ENCODE measurements at regions not wholly inside any gene's neighbourhood (a gene's known extent, or its start where the extent isn't known, plus 50 kb on each side); places are given as distances from the start of the nearest gene placed in this dataset.

GRCh38 chr2:2723064-2723463 is 392.0 kb upstream of the MYT1L start:
- Histone ChIP-seq H3K4me3 (ENCODE audit: low read depth in 2 of 2, low read length in 1 of 2) (no peak overlapping the region), H3K9ac (no peak overlapping the region), H3K79me2 (ENCODE audit: insufficient read depth) (no peaks in the 10 kb centered on the region), H3K36me3 (replicated peaks in 1 of 2; ENCODE audit: control insufficient read depth in 1 of 2, insufficient read depth in 2 of 2, low read length in 1 of 2) (no peaks in the 10 kb centered on the region), H3K9me2 (no peaks in the 10 kb centered on the region), H2AFZ (ENCODE audit: low read depth) (no peak overlapping the region), H4K20me1 (ENCODE audit: insufficient read depth) (no peaks in the 10 kb centered on the region), H3K9me3 (no peaks in the 10 kb centered on the region), H3K4me2 (no peak overlapping the region), H3K27ac (ENCODE audit: low read depth in 2 of 2, low read length in 1 of 2) (no peak overlapping the region), H3K4me1 (ENCODE audit: control insufficient read depth in 1 of 2, insufficient read depth in 2 of 2, low read depth in 1 of 2, low read length in 1 of 2) (peaks cover 0 to 1% of the 10 kb centered on the region in 2 experiments; a peak in 1 of 4 replicates), H3K27me3 (ENCODE audit: insufficient read depth) (no peaks in the 10 kb centered on the region), H3F3A (replicated peaks; ENCODE audit: insufficient read depth) (no peaks in the 10 kb centered on the region)
- TF ChIP-seq MXI1 (IDR thresholded peaks at IDR 0.05; ENCODE audit: low read depth, low read length) (no peak), SIN3A (IDR thresholded peaks at IDR 0.05; ENCODE audit: borderline replicate concordance, low read depth, low read length) (no peak), EZH2phosphoT487 (IDR thresholded peaks at IDR 0.05; ENCODE audit: borderline replicate concordance, low read depth) (no peak), NRF1 (IDR thresholded peaks at IDR 0.05; ENCODE audit: low read depth, low read length) (no peak), RCOR1 (IDR thresholded peaks at IDR 0.05; ENCODE audit: low read length) (no peak), RFX5 (IDR thresholded peaks at IDR 0.05; ENCODE audit: low read length) (no peak), CHD2 (IDR thresholded peaks at IDR 0.05; ENCODE audit: low read length, partially characterized antibody) (no peak), FOSL2 (IDR thresholded peaks at IDR 0.05; ENCODE audit: borderline replicate concordance, low read depth) (no peak), TCF12 (IDR thresholded peaks at IDR 0.05) (no peak), TEAD4 (IDR thresholded peaks at IDR 0.05; ENCODE audit: borderline replicate concordance, insufficient read depth) (no peak), USF1 (IDR thresholded peaks at IDR 0.05; ENCODE audit: borderline replicate concordance, low read depth) (no peak), JUND (IDR thresholded peaks at IDR 0.05) (no peak), GABPA (IDR thresholded peaks at IDR 0.05; ENCODE audit: low read depth) (no peak), SMC3 (IDR thresholded peaks at IDR 0.05; ENCODE audit: low read depth, low read length) (no peak), FOXM1 (IDR thresholded peaks at IDR 0.05; ENCODE audit: low read depth) (no peak), RAD21 (IDR thresholded peaks at IDR 0.05; ENCODE audit: low read length) (no peak), ELF1 (IDR thresholded peaks at IDR 0.05) (no peak), MEF2A (IDR thresholded peaks at IDR 0.05; ENCODE audit: borderline replicate concordance, low read depth) (no peak)
- TF ChIP-seq, protein P1, sequence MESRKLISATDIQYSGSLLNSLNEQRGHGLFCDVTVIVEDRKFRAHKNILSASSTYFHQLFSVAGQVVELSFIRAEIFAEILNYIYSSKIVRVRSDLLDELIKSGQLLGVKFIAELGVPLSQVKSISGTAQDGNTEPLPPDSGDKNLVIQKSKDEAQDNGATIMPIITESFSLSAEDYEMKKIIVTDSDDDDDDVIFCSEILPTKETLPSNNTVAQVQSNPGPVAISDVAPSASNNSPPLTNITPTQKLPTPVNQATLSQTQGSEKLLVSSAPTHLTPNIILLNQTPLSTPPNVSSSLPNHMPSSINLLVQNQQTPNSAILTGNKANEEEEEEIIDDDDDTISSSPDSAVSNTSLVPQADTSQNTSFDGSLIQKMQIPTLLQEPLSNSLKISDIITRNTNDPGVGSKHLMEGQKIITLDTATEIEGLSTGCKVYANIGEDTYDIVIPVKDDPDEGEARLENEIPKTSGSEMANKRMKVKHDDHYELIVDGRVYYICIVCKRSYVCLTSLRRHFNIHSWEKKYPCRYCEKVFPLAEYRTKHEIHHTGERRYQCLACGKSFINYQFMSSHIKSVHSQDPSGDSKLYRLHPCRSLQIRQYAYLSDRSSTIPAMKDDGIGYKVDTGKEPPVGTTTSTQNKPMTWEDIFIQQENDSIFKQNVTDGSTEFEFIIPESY (IDR thresholded peaks at IDR 0.05; ENCODE audit: borderline replicate concordance, low read depth), result no peak
- 28% methylated on average over 3 of the region's 3 CpGs for WGBS (ENCODE audit: low lambda C conversion rate)
- CTCF ChIA-PET, result interaction anchor here (1.1 kb wide), 1 partner anchor 9 kb away, joined by 3 read pairs; no protein-coding TSS in a partner anchor
- no peak for DNase-seq
- POLR2A ChIA-PET, result no interaction called here
